Hepatocyte (in vitro differentiated cells): ENCODE measurements at regions not wholly inside any gene's neighbourhood (a gene's known extent, or its start where the extent isn't known, plus 50 kb on each side); places are given as distances from the start of the nearest gene placed in this dataset.

Experiments used
- CTCF ChIP-seq: fragments of 200-600 bp; sonication (generic); IDR thresholded peaks from 2 replicates; pipeline ENCODE4 v1.5.1; 2016; ENCODE audit warnings: antibody characterized with exemption, mild to moderate bottlenecking; ENCODE audit not compliant: poor library complexity
- EZH2 ChIP-seq: fragments of 200-600 bp; sonication (generic); IDR thresholded peaks from 2 replicates; pipeline ENCODE4 v1.6.1; 2016; ENCODE audit warnings: antibody characterized with exemption, mild to moderate bottlenecking, borderline replicate concordance

- TF ChIP-seq CTCF (no peak), EZH2 (no peak)
Observed at GRCh38 chr9:81823672-81824554, 104.3 kb upstream of the SPATA31D4 start.
